ENCODE measurements at regions not wholly inside any gene's neighbourhood (a gene's known extent, or its start where the extent isn't known, plus 50 kb on each side); places are given as distances from the start of the nearest gene placed in this dataset.

GRCh38 chr12:127389923-127390322, 877.0 kb upstream of the TMEM132C start:
- WGBS, 10 experiments, result 0 to 29% (median 11%) methylated on average over 1 to 2 of the region's 2 CpGs; no CpG with 5 or more reads in 6 of the 10 experiments
- no peak overlapping the region for H3K4me3 ChIP-seq
- no peak overlapping the region for H3K27ac ChIP-seq
- in situ Hi-C loops (cut with MboI; ENCODE audit: low pct_unique_long_range_greater_than_20kb in 2 of 9, low sequenced_read_pairs in 9 of 9, unreplicated experiment in 9 of 9), result loop anchor here in 2 of 9 experiments (25.0 kb wide), 3 partner anchors 272 to 297 kb away; no protein-coding TSS in a partner anchor
- ATAC-seq (replicated peaks in 6 of 8), result peak in 3 of 8 experiments; percentile 41 to 59 (median 57)
- no peaks in the 10 kb centered on the region for H3K4me1 ChIP-seq (replicated peaks in 1 of 2)

GRCh38 chr12:127393465-127393864, 873.5 kb upstream of the TMEM132C start:
- Histone ChIP-seq H3K4me3 (no peak overlapping the region), H3K27ac (no peak overlapping the region), H3K4me1 (replicated peaks in 1 of 2) (no peaks in the 10 kb centered on the region)
- 20 to 100% (median 80%) methylated on average over 1 to 4 of the region's 4 CpGs; no CpG with 5 or more reads in 2 of the 10 experiments for WGBS, 10 experiments
- ATAC-seq (replicated peaks in 6 of 8), result no peak
- in situ Hi-C loops (cut with MboI; ENCODE audit: low pct_unique_long_range_greater_than_20kb in 2 of 9, low sequenced_read_pairs in 9 of 9, unreplicated experiment in 9 of 9), result loop anchor here in 2 of 9 experiments (25.0 kb wide), 3 partner anchors 269 to 294 kb away; no protein-coding TSS in a partner anchor

- Histone ChIP-seq H3K4me1 (replicated peaks in 1 of 2) (no peaks in the 10 kb centered on the region), H3K27ac (no peak overlapping the region), H3K4me3 (no peak overlapping the region)
- 0 to 60% (median 16%) methylated on average over 1 to 2 of the region's 2 CpGs; no CpG with 5 or more reads in 4 of the 10 experiments for WGBS, 10 experiments
- in situ Hi-C loops (cut with MboI; ENCODE audit: low pct_unique_long_range_greater_than_20kb in 2 of 9, low sequenced_read_pairs in 9 of 9, unreplicated experiment in 9 of 9), result loop anchor here in 2 of 9 experiments (25.0 kb wide), 3 partner anchors 268 to 293 kb away; no protein-coding TSS in a partner anchor
- ATAC-seq (replicated peaks in 6 of 8), result peak in 3 of 8 experiments; percentile 40 to 100 (median 97)
These were observed 873.1 kb upstream of the TMEM132C start for GRCh38 chr12:127393896-127394295.

- in situ Hi-C loops (cut with MboI; ENCODE audit: low pct_unique_long_range_greater_than_20kb in 2 of 9, low sequenced_read_pairs in 9 of 9, unreplicated experiment in 9 of 9), result loop anchor here in 2 of 9 experiments (25.0 kb wide), 3 partner anchors 266 to 291 kb away; no protein-coding TSS in a partner anchor
- Histone ChIP-seq H3K27ac (no peak overlapping the region), H3K4me3 (no peak overlapping the region), H3K4me1 (replicated peaks in 1 of 2) (no peaks in the 10 kb centered on the region)
- 0 to 100% (median 59%) methylated on average over 1 to 4 of the region's 5 CpGs; no CpG with 5 or more reads in 3 of the 10 experiments for WGBS, 10 experiments
- peak in 1 of 8 experiments; percentile 80 for ATAC-seq (replicated peaks in 6 of 8)
These were observed 870.2 kb upstream of the TMEM132C start for GRCh38 chr12:127396734-127397133.

GRCh38 chr12:127398016-127398710, 868.8 kb upstream of the TMEM132C start:
- Histone ChIP-seq H3K4me1 (replicated peaks in 1 of 2) (no peaks in the 10 kb centered on the region), H3K27ac (no peak overlapping the region), H3K4me3 (no peak overlapping the region)
- WGBS, 10 experiments, result 34 to 83% (median 53%) methylated on average over 3 to 10 of the region's 10 CpGs
- in situ Hi-C loops (cut with MboI; ENCODE audit: low pct_unique_long_range_greater_than_20kb in 2 of 9, low sequenced_read_pairs in 9 of 9, unreplicated experiment in 9 of 9), result loop anchor here in 2 of 9 experiments (25.0 kb wide), 3 partner anchors 264 to 289 kb away; no protein-coding TSS in a partner anchor
- peak in 1 of 8 experiments; percentile 53 for ATAC-seq (replicated peaks in 6 of 8)

- no peaks in the 10 kb centered on the region for H3K4me1 ChIP-seq (replicated peaks in 1 of 2)
- WGBS, 10 experiments, result 53 to 100% (median 72%) methylated on average over 1 to 3 of the region's 3 CpGs
- in situ Hi-C loops (cut with MboI; ENCODE audit: low pct_unique_long_range_greater_than_20kb in 2 of 9, low sequenced_read_pairs in 9 of 9, unreplicated experiment in 9 of 9), result loop anchor here in 2 of 9 experiments (25.0 kb wide), 3 partner anchors 263 to 288 kb away; no protein-coding TSS in a partner anchor
These were observed 867.5 kb upstream of the TMEM132C start for GRCh38 chr12:127399451-127399850.

GRCh38 chr12:127400221-127400620, 866.7 kb upstream of the TMEM132C start:
- no peak overlapping the region for H3K4me3 ChIP-seq
- H3K27ac ChIP-seq, result no peak overlapping the region
- in situ Hi-C loops (cut with MboI; ENCODE audit: low pct_unique_long_range_greater_than_20kb in 2 of 9, low sequenced_read_pairs in 9 of 9, unreplicated experiment in 9 of 9), result no loop called here
- no peak for ATAC-seq (replicated peaks in 6 of 8)
- 11 to 100% (median 46%) methylated on average over 1 to 5 of the region's 5 CpGs for WGBS, 10 experiments
- no peaks in the 10 kb centered on the region for H3K4me1 ChIP-seq (replicated peaks in 1 of 2)

More at GRCh38 chr12:127399451-127399850, 867.5 kb upstream of the TMEM132C start:
- no peak for ATAC-seq (replicated peaks in 6 of 8)
- H3K27ac ChIP-seq, result no peak overlapping the region
- no peak overlapping the region for H3K4me3 ChIP-seq

GRCh38 chr12:127401005-127401404, 866.0 kb upstream of the TMEM132C start:
- Histone ChIP-seq H3K27ac (no peak overlapping the region), H3K4me3 (no peak overlapping the region), H3K4me1 (replicated peaks in 1 of 2) (no peaks in the 10 kb centered on the region)
- ATAC-seq (replicated peaks in 6 of 8), result no peak
- in situ Hi-C loops (cut with MboI; ENCODE audit: low pct_unique_long_range_greater_than_20kb in 2 of 9, low sequenced_read_pairs in 9 of 9, unreplicated experiment in 9 of 9), result no loop called here
- 0 to 100% (median 65%) methylated on average over 1 to 2 of the region's 2 CpGs for WGBS, 10 experiments

- Histone ChIP-seq H3K4me1 (replicated peaks in 1 of 2) (no peaks in the 10 kb centered on the region), H3K4me3 (no peak overlapping the region), H3K27ac (no peak overlapping the region)
- 32 to 91% (median 42%) methylated on average over 2 to 5 of the region's 5 CpGs; no CpG with 5 or more reads in 3 of the 10 experiments for WGBS, 10 experiments
- in situ Hi-C loops (cut with MboI; ENCODE audit: low pct_unique_long_range_greater_than_20kb in 2 of 9, low sequenced_read_pairs in 9 of 9, unreplicated experiment in 9 of 9), result no loop called here
- no peak for ATAC-seq (replicated peaks in 6 of 8)
These were observed 865.4 kb upstream of the TMEM132C start for GRCh38 chr12:127401536-127401935.

DNA sequence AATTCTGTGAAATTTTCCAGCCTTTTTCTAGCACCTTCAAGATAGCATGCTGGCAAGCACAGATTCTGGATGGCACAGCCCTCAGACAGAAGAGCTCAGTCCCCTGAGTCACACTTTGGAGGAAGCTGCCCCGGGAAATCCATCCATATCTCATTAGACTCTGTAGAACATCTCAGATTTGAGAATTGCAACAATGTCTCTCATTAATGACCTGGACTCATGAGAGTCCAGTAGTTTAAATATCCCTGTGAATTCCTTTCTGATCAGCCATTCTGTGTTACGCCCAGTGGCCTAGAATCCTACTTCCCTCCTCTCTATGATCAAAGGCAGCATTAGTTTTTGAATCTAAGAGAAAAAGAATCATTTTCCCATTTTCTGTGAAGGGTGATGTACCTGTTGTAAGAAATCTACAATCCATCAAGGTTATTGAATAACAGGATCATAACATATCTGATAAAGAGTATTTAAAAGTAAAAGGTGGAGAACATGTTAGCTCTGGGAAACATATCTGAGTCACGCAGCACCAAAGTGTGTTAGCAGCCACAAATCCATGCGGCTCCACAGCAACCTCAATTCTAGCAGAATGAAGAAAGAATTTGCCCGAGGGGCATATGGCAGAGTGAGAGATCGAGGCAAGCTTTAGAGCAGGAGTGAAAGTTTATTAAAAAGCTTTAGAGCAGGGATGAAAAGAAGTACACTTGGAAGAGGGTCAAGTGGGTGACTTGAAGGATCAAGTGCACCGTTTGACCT, 855.6 kb upstream of the TMEM132C start:
- 46 to 98% (median 65%) methylated on average over 2 to 7 of the region's 7 CpGs; no CpG with 5 or more reads in 1 of the 10 experiments for WGBS, 10 experiments
- ATAC-seq (replicated peaks in 6 of 8), result peak in 1 of 8 experiments; percentile 57
- Histone ChIP-seq H3K27ac (no peak overlapping the region), H3K4me1 (replicated peaks in 1 of 2) (no peaks in the 10 kb centered on the region), H3K4me3 (no peak overlapping the region)
- in situ Hi-C loops (cut with MboI; ENCODE audit: low pct_unique_long_range_greater_than_20kb in 2 of 9, low sequenced_read_pairs in 9 of 9, unreplicated experiment in 9 of 9), result no loop called here

DNA sequence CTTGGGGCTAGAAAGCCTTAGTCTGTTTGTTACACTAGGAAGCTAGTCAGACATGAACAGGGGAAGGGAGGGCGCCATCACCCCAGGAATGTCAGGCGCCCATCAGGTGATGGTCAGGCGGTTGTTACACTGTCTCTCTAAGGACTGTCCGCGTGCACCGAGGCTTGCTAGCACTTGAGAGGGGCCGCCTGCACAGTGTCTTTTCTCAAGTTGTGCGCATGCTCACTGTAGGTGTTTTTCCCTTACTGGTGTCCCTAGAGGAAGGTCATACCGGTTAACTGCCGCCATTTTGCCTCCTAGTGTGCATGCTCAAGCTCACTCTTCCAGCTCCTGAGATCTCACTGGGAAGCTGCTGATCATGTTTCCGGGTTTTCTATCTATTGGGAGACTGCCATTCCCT, 855.0 kb upstream of the TMEM132C start:
- ATAC-seq (replicated peaks in 6 of 8), result no peak
- in situ Hi-C loops (cut with MboI; ENCODE audit: low pct_unique_long_range_greater_than_20kb in 2 of 9, low sequenced_read_pairs in 9 of 9, unreplicated experiment in 9 of 9), result no loop called here
- Histone ChIP-seq H3K27ac (no peak overlapping the region), H3K4me3 (no peak overlapping the region), H3K4me1 (replicated peaks in 1 of 2) (no peaks in the 10 kb centered on the region)
- 50 to 93% (median 70%) methylated on average over 1 to 10 of the region's 11 CpGs; no CpG with 5 or more reads in 2 of the 10 experiments for WGBS, 10 experiments

GRCh38 chr12:127412866-127413265, 854.1 kb upstream of the TMEM132C start:
- Histone ChIP-seq H3K4me3 (no peak overlapping the region), H3K27ac (no peak overlapping the region), H3K4me1 (replicated peaks in 1 of 2) (no peaks in the 10 kb centered on the region)
- in situ Hi-C loops (cut with MboI; ENCODE audit: low pct_unique_long_range_greater_than_20kb in 2 of 9, low sequenced_read_pairs in 9 of 9, unreplicated experiment in 9 of 9), result no loop called here
- ATAC-seq (replicated peaks in 6 of 8), result no peak
- 35 to 100% (median 51%) methylated on average over 1 to 4 of the region's 4 CpGs for WGBS, 10 experiments

GRCh38 chr12:127414186-127414585, 852.8 kb upstream of the TMEM132C start:
- in situ Hi-C loops (cut with MboI; ENCODE audit: low pct_unique_long_range_greater_than_20kb in 2 of 9, low sequenced_read_pairs in 9 of 9, unreplicated experiment in 9 of 9), result no loop called here
- WGBS, 10 experiments, result 0 to 90% (median 49%) methylated on average over 1 to 5 of the region's 8 CpGs; no CpG with 5 or more reads in 4 of the 10 experiments
- H3K27ac ChIP-seq, result no peak overlapping the region
- no peaks in the 10 kb centered on the region for H3K4me1 ChIP-seq (replicated peaks in 1 of 2)
- no peak for ATAC-seq (replicated peaks in 6 of 8)
- H3K4me3 ChIP-seq, result no peak overlapping the region

Data from motor neuron (in vitro differentiated cells).